ENCODE measurements at regions not wholly inside any gene's neighbourhood (a gene's known extent, or its start where the extent isn't known, plus 50 kb on each side); places are given as distances from the start of the nearest gene placed in this dataset.
"Not testable (repeated sequence)": the region's sequence is repeated elsewhere in the genome, so short reads cannot be mapped to it uniquely, and the experiment has no call there.

DNA sequence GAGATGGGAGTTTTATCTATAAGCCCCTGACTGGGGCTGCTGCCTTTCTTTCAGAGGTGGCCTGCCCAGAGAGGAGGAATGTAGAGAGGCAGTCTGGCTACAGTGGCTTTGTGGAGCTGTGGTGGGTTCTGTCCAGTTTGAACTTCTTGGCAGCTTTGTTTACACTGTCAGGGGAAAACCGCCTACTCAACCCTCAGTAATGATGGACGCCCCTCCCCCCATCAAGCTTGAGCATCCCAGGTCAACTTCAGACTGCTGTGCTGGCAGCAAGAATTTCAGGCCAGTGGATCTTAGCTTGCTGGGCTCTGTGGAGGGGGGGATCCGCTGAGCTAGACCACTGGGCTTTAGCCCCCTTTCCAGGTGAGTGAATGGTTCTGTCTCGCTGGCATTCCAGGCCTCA, 51.6 kb upstream of the THUMPD2 start:
- not testable (repeated sequence) for DNase-seq (ENCODE audit: low read depth)

Measured in LHCN-M2 (cell line).